Brain microvascular endothelial cell (primary cell): ENCODE measurements at regions not wholly inside any gene's neighbourhood (a gene's known extent, or its start where the extent isn't known, plus 50 kb on each side); places are given as distances from the start of the nearest gene placed in this dataset.
A peak's percentile ranks its signal among the peaks of the same experiment; 100 is the strongest.
"Not testable (repeated sequence)": the region's sequence is repeated elsewhere in the genome, so short reads cannot be mapped to it uniquely, and the experiment has no call there.

ENCODE experiments used
- DNase-seq: peaks from one replicate; pipeline ENCODE4 v3.0.0-alpha.2; 2020
- H3K27ac ChIP-seq: fragments of 250-450 bp; sonication (Bioruptor Pico); 2 replicates; pipeline ENCODE4 v1.5.1; 2020; ENCODE audit warnings: mild to moderate bottlenecking, moderate library complexity
- H3K27me3 ChIP-seq: fragments of 250-450 bp; sonication (Bioruptor Pico); replicated peaks from 2 replicates; pipeline ENCODE4 v1.5.1; 2020; ENCODE audit warnings: mild to moderate bottlenecking
- H3K36me3 ChIP-seq: fragments of 250-450 bp; sonication (Bioruptor Pico); replicated peaks from 2 replicates; pipeline ENCODE4 v1.5.1; 2020; ENCODE audit warnings: mild to moderate bottlenecking
- H3K4me3 ChIP-seq: 2 replicates; pipeline ENCODE4 v1.5.1; 2011; ENCODE audit warnings: low read depth, mild to moderate bottlenecking, control low read depth, low read length, moderate library complexity
- in situ Hi-C: cut with HindIII; loops from 2 replicates; pipeline ENCODE4 v1.10.0; 2017; ENCODE audit warnings: low sequenced_read_pairs, low pct_ligation_motif_present
- TF ChIP-seq, protein P1 (sequence below): IDR thresholded peaks from 2 replicates; pipeline ENCODE4 v1.5.1; 2011; ENCODE audit warnings: low read depth, mild to moderate bottlenecking, moderate library complexity, low read length, control low read depth, inconsistent platforms; ENCODE audit errors: missing control alignments

DNA sequence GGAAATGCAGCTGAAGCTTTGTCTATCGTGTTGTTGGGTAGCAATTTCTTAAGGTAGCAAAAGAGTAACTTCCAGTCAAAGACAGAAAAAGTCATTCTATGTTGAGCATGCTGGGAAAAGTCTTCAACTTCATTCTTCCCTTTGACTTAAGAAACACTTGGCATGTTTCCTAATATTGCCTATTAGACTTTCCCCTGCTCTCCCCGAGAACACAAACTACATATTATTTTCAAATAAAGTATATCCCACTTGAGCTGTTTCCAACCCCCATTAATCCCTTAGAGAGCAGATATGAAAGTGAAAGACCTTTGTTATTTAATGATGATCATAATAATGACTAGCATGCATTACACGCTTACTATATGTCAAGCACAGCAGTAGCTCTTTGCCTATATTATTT is 136.0 kb upstream of the SPOPL start:
- Histone ChIP-seq H3K27ac (no peak overlapping the region), H3K36me3 (no peaks in the 10 kb centered on the region), H3K4me3 (no peak overlapping the region), H3K27me3 (no peaks in the 10 kb centered on the region)
- no peak for DNase-seq
- TF ChIP-seq, protein P1, sequence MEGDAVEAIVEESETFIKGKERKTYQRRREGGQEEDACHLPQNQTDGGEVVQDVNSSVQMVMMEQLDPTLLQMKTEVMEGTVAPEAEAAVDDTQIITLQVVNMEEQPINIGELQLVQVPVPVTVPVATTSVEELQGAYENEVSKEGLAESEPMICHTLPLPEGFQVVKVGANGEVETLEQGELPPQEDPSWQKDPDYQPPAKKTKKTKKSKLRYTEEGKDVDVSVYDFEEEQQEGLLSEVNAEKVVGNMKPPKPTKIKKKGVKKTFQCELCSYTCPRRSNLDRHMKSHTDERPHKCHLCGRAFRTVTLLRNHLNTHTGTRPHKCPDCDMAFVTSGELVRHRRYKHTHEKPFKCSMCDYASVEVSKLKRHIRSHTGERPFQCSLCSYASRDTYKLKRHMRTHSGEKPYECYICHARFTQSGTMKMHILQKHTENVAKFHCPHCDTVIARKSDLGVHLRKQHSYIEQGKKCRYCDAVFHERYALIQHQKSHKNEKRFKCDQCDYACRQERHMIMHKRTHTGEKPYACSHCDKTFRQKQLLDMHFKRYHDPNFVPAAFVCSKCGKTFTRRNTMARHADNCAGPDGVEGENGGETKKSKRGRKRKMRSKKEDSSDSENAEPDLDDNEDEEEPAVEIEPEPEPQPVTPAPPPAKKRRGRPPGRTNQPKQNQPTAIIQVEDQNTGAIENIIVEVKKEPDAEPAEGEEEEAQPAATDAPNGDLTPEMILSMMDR, result no peak
- in situ Hi-C loops, result no loop called here

DNA sequence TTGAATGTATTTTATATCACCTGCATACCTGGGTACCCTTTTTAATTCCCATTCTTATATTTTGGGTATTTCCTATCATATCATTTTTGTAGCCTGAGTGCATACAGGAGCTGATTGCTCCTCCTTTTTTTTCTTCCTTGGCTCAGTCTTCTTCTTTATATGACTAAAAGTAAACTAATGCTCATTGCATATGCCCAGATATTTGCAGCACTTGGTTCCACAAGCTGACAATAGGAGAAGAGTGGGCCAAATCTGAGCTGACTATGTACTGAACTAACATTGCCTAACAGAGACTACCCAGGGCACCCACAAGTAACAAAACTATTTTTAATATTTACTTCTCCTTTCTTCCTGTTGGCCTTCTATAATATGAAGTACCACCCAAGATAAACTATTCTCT is 131.7 kb upstream of the SPOPL start:
- no peak for DNase-seq
- Histone ChIP-seq H3K27ac (no peak overlapping the region), H3K36me3 (no peaks in the 10 kb centered on the region), H3K4me3 (no peak overlapping the region), H3K27me3 (no peaks in the 10 kb centered on the region)
- in situ Hi-C loops, result no loop called here
- TF ChIP-seq, protein P1, result no peak

DNA sequence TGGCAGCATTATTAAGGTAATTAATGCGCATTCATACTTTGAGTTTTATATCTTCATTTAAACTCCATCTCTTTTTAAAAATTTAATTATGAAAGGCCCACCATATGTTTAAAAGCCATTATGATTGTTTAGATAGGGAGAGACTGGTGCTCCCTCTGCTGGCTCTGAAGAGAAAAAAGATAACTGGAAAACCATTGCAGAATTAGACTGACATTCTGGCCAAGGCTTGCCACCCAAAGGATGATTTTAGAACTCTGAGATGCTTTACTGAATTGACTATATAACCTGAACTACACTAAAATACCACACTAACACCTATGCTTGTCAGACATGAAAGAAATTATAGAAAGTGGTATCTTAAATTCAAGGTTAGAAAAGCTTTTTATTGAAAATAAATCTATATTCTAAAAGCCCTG is 127.6 kb upstream of the SPOPL start:
- no peaks in the 10 kb centered on the region for H3K36me3 ChIP-seq
- no peaks in the 10 kb centered on the region for H3K27me3 ChIP-seq
- DNase-seq, result peak; percentile 21
- H3K27ac ChIP-seq, result no peak overlapping the region
- in situ Hi-C loops, result no loop called here
- no peak overlapping the region for H3K4me3 ChIP-seq
- TF ChIP-seq, protein P1, result peak; percentile 75

DNA sequence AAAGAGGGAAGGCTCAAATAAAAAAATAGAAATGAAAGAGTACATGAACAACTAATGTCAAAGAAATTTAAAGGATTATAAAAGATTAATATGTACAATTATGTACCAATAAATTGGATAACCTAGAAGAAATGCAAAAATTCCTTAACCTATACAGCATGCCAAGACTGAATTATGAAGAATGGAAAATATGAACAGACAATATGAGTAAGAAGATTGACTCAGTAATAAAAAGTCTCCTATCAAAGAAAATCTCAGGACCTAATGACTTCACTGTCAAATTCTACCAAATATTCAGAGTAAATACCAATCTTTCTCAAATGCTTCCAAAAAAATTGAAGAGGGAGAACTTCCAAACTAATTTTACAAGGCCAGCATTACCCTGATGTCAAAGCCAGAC is 120.2 kb upstream of the SPOPL start:
- TF ChIP-seq, protein P1, result no peak
- no peak overlapping the region for H3K27ac ChIP-seq
- H3K36me3 ChIP-seq, result no peaks in the 10 kb centered on the region
- H3K27me3 ChIP-seq, result no peaks in the 10 kb centered on the region
- in situ Hi-C loops, result no loop called here
- DNase-seq, result no peak
- H3K4me3 ChIP-seq, result no peak overlapping the region

DNA sequence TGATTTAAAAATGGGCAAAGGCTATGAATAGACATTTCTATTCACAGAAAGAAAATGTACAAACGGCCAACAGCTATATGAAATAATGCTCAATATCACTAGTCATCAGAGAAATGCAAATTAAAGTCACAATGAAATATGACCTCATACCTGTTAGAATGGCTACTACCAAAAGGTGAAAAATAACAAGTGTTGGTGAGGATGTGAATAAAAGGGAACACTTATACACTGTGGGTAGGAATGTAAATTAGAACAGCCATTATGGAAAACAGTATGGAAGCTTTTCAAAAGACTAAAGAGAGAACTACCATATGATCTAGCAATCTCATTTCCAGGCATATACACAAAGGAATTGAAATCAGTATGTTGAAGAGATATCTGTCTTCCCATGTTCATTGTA is 118.9 kb upstream of the SPOPL start:
- no peak for DNase-seq
- TF ChIP-seq, protein P1, result no peak
- Histone ChIP-seq H3K36me3 (no peaks in the 10 kb centered on the region), H3K27ac (no peak overlapping the region), H3K27me3 (no peaks in the 10 kb centered on the region), H3K4me3 (no peak overlapping the region)
- in situ Hi-C loops, result no loop called here

DNA sequence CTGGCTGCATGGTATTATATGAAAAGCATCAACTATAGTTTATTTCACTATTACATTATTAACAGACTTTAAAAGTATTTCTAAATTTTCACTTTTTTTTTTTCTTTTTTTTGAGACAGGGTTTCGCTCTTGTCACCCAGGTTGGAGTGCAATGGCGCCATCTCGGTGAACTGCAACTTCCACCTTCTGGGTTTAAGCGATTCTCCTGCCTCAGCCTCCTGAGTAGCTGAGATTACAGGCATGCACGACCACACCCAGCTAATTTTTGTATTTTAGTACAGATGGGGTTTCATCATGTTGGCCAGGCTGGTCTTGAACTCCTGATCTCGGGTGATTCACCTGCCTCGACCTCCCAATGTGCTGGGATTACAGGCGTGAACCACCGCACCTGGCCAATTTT is 115.4 kb upstream of the SPOPL start:
- in situ Hi-C loops, H3K27ac ChIP-seq, H3K27me3 ChIP-seq, DNase-seq, H3K4me3 ChIP-seq, H3K36me3 ChIP-seq: not testable (repeated sequence)
- TF ChIP-seq, protein P1, result peak; percentile 5
